ENCODE measurements at regions not wholly inside any gene's neighbourhood (a gene's known extent, or its start where the extent isn't known, plus 50 kb on each side); places are given as distances from the start of the nearest gene placed in this dataset.
"Not testable (repeated sequence)": the region's sequence is repeated elsewhere in the genome, so short reads cannot be mapped to it uniquely, and the experiment has no call there.

- H3K9me3 Mint-ChIP-seq, DNase-seq, POLR2A ChIA-PET, H3K27me3 Mint-ChIP-seq, ATAC-seq, H3K36me3 Mint-ChIP-seq: not testable (repeated sequence)
- Mint-ChIP-seq H3K4me3 (peak overlapping the region in 2 of 10 donors; percentile 20 to 56), H3K27ac (peak overlapping the region in 4 of 10 donors; percentile 14 to 75 (median 56)), H3K4me1 (peaks cover 29 to 49% (median 42%) of the 10 kb centered on the region in 4 donors)
Measured at GRCh38 chr6:149248263-149248662, 69.2 kb upstream of the TAB2 start.

GRCh38 chr6:149248693-149249369, 68.7 kb upstream of the TAB2 start:
- peak overlapping the region in 3 of 10 donors; percentile 48 to 65 (median 54) for H3K4me3 Mint-ChIP-seq
- H3K27me3 Mint-ChIP-seq = no peaks in the 10 kb centered on the region
- POLR2A ChIA-PET = no interaction called here
- peaks cover 26 to 44% (median 39%) of the 10 kb centered on the region in 4 donors for H3K4me1 Mint-ChIP-seq
- H3K27ac Mint-ChIP-seq = peak overlapping the region in 6 of 10 donors; percentile 14 to 81 (median 63)
- DNase-seq = no peak
- ATAC-seq = peak in 1 of 2 donors; percentile 46
- no peaks in the 10 kb centered on the region for H3K36me3 Mint-ChIP-seq
- H3K9me3 Mint-ChIP-seq = no peaks in the 10 kb centered on the region

DNA sequence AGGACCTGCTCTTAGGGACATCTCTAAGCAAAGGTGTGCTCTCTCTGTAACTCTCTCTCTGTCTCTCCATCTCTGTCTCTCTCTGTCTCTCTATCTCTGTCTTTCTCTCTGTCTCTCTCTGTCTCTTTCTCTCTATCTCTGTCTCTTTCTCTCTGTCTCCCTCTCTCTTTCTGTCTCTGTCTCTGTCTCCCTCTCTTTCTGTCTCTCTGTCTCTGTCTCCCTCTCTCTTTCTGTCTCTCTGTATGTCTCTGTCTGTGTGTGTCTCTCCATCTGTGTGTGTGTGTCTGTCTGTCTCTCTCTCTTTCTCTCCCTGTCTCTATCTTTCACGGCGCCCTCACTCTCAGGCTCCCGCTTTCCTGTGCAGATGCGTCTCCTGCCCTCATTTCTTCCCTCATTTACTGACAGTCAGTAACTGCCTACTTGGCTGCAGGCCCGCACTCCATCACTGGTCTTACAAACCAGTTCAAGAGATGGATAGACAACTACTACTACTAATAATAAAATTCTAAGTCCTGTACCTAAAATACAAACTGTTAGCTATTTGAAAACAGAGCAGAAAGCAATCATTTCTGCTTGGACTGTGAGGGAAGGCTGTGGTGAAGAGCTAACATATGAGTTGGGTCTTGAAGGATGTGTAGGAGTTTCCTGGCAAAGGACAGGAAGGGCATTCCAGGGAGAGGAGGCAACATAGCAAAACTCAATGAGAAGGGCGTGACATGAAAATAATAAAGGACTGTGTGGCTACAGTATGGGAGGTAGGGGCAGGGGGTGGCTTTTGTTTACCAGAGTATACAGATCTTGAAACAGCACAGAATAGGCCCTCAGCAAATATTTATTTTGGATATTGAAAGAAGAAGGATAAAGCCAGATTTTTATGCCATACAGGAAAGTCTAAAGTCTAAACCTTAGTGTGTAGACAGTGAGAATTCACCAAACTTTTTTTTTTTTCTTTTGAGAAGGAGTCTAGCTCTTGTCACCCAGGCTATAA, 67.8 kb upstream of the TAB2 start:
- peak overlapping the region in 6 of 10 donors; percentile 14 to 81 (median 56) for H3K27ac Mint-ChIP-seq
- peak overlapping the region in 3 of 10 donors; percentile 48 to 65 (median 54) for H3K4me3 Mint-ChIP-seq
- ATAC-seq (no peak), DNase-seq (no peak)
- H3K9me3 Mint-ChIP-seq = no peaks in the 10 kb centered on the region
- no peaks in the 10 kb centered on the region for H3K27me3 Mint-ChIP-seq
- POLR2A ChIA-PET = interaction anchor here (0.6 kb wide), 1 partner anchor 15 kb away, joined by 3 read pairs; no protein-coding TSS in a partner anchor
- H3K4me1 Mint-ChIP-seq = peaks cover 25 to 47% (median 35%) of the 10 kb centered on the region in 4 donors
- no peaks in the 10 kb centered on the region for H3K36me3 Mint-ChIP-seq

DNA sequence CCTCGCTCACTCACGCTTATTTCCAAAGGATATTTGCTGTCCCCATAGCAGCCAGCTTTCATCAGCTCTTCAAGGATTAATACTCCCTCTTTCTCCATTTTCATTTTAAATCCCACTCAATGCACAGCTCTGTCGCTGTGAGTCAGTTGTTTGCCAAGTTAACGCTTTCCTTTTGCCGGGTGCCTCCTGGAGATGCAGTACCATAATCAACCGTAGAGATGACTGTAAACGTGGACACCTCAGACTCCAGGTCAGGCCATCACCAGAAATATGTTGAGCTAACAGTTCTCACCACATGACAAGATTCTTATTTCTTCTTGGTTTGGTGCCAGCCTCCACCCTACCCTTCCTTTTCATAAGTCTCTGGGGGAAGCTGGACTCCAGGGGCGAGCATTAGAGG, 66.6 kb upstream of the TAB2 start:
- no peak for DNase-seq
- no peak for ATAC-seq
- peaks cover 26 to 51% (median 34%) of the 10 kb centered on the region in 4 donors for H3K4me1 Mint-ChIP-seq
- H3K36me3 Mint-ChIP-seq = no peaks in the 10 kb centered on the region
- no peaks in the 10 kb centered on the region for H3K27me3 Mint-ChIP-seq
- POLR2A ChIA-PET = interaction anchor here (1.2 kb wide), 1 partner anchor 17 kb away, joined by 4 read pairs; no protein-coding TSS in a partner anchor
- no peak overlapping the region for H3K4me3 Mint-ChIP-seq
- H3K27ac Mint-ChIP-seq = peak overlapping the region in 3 of 10 donors; percentile 14 to 80 (median 49)
- H3K9me3 Mint-ChIP-seq = no peaks in the 10 kb centered on the region

DNA sequence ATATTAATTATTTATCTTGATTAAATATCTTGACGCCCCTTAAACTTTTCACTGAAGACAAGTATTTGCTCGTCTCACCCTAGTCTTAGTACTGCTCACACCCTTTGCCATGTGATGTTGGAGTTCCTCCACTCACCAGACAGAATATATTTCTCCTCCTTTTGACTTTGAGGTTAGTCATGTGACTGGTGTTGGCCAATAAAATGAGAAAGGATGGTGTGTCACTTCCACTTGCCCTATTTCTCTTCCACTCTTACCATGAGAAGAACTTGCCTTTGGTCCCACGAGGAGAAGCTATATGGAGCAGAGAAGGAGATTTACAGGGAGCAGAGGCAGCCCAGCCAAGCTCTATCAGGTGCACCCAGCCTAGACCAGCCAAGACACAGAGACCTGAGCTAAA, 64.9 kb upstream of the TAB2 start:
- Mint-ChIP-seq H3K4me3 (no peak overlapping the region), H3K27ac (peak overlapping the region in 1 of 10 donors; percentile 75), H3K9me3 (no peaks in the 10 kb centered on the region), H3K27me3 (no peaks in the 10 kb centered on the region), H3K4me1 (peaks cover 21 to 41% (median 27%) of the 10 kb centered on the region in 4 donors), H3K36me3 (no peaks in the 10 kb centered on the region)
- DNase-seq (no peak), ATAC-seq (no peak)
- POLR2A ChIA-PET = interaction anchor here (1.8 kb wide), 1 partner anchor 8 kb away, joined by 7 read pairs; no protein-coding TSS in a partner anchor

DNA sequence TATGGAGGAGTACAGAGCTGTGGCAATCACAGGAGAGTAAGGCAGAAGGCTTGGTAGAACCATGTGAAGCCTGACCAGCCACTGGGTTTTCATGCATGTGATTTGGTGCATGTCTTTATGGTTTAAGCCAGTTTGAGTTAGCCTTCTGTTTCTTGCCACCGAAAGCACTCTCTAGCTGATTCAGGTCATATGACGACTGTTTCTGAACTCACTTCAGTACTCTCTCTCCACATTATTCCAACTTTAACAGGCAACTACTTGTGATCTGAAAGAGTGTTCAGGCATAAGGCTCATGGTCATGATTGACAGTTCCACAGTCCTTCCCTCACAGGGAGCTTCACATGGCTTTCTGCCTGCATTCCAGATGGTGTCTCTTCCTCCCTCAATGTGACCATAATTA, 63.3 kb upstream of the TAB2 start:
- Mint-ChIP-seq H3K27me3 (no peaks in the 10 kb centered on the region), H3K36me3 (no peaks in the 10 kb centered on the region), H3K9me3 (no peaks in the 10 kb centered on the region), H3K27ac (no peak overlapping the region), H3K4me3 (no peak overlapping the region), H3K4me1 (peaks cover 14 to 33% (median 25%) of the 10 kb centered on the region in 4 donors)
- no peak for DNase-seq
- no peak for ATAC-seq
- POLR2A ChIA-PET = interaction anchor here (0.6 to 0.9 kb wide), 2 partner anchors 46 to 63 kb away, joined by 3 read pairs; no protein-coding TSS in a partner anchor

DNA sequence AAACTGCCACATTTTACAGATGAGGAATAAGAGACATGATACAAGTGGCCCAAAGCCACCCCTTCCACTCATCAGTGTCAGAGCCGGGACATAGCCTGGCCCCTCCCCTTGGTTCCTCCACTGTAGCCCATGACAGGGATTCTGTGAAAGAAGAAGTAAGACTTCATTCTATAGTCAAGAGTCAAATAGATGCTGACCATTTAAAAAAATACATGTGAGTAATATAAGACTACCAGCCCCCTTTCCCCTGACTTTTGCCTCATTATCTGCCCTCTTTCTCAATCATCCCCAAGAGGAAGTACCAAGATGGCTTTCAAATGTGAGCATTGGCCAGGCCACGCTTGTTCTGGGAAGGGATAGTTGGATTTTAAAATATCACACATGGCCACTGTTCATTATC, 57.8 kb upstream of the TAB2 start:
- no peak for DNase-seq
- no peak overlapping the region for H3K4me3 Mint-ChIP-seq
- H3K9me3 Mint-ChIP-seq = no peaks in the 10 kb centered on the region
- peaks cover 24 to 58% (median 48%) of the 10 kb centered on the region in 4 donors for H3K4me1 Mint-ChIP-seq
- peak overlapping the region in 2 of 10 donors; percentile 15 to 77 for H3K27ac Mint-ChIP-seq
- POLR2A ChIA-PET = no interaction called here
- no peak for ATAC-seq
- H3K27me3 Mint-ChIP-seq = no peaks in the 10 kb centered on the region
- H3K36me3 Mint-ChIP-seq = no peaks in the 10 kb centered on the region

DNA sequence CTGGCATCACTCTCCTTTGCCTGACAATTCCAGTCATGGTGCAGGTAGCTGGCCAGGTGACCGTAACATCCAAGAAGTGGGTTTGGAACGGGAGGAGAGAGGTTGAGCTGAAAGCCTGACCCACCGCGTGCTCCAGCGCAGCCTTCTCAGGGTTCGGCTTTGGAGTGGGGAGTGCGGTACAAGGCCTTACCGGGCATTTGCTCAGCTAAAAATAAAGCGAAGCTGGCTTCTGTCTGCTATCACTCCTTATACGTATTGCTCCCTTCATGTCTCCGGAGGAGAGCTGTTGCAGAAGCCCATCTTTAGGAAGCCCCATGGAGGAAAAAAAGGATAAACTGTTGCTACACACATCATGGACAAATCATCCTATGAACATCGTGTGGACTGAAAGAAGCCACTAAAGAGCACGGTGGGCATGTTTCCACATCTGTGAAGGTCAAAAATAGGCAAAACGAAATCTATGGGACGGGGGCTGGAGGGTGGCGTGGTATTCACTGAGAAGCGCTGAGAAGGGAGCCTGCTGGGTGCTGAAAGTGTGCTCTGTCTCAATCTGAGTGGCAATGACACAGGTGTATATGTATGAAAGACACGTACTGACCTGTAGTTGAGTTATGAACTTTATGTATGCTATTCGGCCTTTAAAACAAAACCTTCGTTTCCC, 57.2 kb upstream of the TAB2 start:
- Mint-ChIP-seq H3K9me3 (no peaks in the 10 kb centered on the region), H3K4me1 (peaks cover 23 to 63% (median 53%) of the 10 kb centered on the region in 4 donors), H3K36me3 (no peaks in the 10 kb centered on the region), H3K27me3 (no peaks in the 10 kb centered on the region), H3K4me3 (peak overlapping the region in 3 of 10 donors; percentile 6 to 22 (median 22)), H3K27ac (peak overlapping the region in 6 of 10 donors; percentile 15 to 93 (median 76))
- ATAC-seq (no peak), DNase-seq (no peak)
- POLR2A ChIA-PET = interaction anchor here (0.6 to 1.4 kb wide), 3 partner anchors 8 to 124 kb away, joined by 3 to 7 read pairs (median 3); no protein-coding TSS in a partner anchor

DNA sequence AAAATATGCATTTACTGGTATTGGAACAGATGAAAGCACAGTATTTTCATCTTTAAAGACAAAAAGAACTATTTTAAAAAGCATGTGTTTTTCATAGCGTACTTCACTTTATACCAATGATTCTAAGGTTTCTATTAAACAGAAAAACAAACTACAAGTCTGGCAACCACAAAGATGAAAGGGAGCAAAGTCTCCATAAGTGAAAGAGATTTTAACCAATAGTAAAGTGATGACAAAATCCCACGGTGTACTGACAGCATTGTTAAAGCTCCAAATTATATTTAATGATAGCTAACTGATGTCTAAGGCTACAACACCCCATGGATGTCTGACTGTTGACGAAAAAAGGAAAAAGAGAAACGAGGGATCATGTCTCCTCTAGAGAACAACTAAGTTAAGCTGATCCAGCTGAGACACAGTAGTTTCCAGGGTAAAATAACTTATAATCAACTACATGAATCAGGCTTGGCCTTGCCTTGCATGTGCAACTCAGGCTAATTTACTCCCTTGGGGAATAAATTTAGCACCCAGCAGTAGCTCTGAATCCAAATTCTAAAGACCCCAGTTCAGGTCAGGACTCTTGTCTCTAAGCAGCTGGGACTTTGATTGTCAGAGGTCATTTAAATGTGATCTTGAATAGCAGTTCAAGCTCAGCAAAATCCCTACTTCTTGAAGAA, 56.0 kb upstream of the TAB2 start:
- no peaks in the 10 kb centered on the region for H3K36me3 Mint-ChIP-seq
- H3K9me3 Mint-ChIP-seq = no peaks in the 10 kb centered on the region
- H3K27ac Mint-ChIP-seq = peak overlapping the region; percentile 60 to 95 (median 92)
- POLR2A ChIA-PET = interaction anchor here (0.6 to 1.5 kb wide), 4 partner anchors 9 to 125 kb away, joined by 3 to 19 read pairs (median 5); partner anchors contain the start of gene TAB2
- H3K27me3 Mint-ChIP-seq = no peaks in the 10 kb centered on the region
- DNase-seq (peak in 3 of 10 donors; percentile 19 to 57 (median 36)), ATAC-seq (peak; percentile 68 to 78)
- peak overlapping the region in 9 of 10 donors; percentile 13 to 77 (median 61) for H3K4me3 Mint-ChIP-seq
- H3K4me1 Mint-ChIP-seq = peaks cover 28 to 69% (median 59%) of the 10 kb centered on the region in 4 donors

DNA sequence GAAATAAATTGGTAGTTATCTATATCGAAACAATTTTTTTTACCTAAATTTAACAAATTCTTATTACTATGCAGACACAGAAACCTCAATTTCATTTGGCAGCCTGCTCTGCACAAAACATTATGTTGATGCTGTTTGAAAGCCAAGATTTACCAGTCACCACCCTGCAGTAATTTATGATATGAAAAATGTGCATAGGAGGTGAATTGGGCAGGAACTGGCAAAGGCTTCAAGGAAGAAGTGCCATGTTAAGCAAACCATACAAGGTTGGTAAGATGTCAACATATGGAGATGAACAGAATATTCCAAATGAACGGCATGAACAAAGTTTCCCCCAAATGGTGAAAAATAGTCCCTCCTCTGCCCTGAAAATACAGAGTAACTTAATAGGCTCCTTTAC, 54.2 kb upstream of the TAB2 start:
- no peak for DNase-seq
- POLR2A ChIA-PET = no interaction called here
- ATAC-seq = no peak
- no peaks in the 10 kb centered on the region for H3K36me3 Mint-ChIP-seq
- peaks cover 29 to 66% (median 58%) of the 10 kb centered on the region in 4 donors for H3K4me1 Mint-ChIP-seq
- H3K9me3 Mint-ChIP-seq = no peaks in the 10 kb centered on the region
- H3K27ac Mint-ChIP-seq = peak overlapping the region in 3 of 10 donors; percentile 15 to 91 (median 40)
- no peaks in the 10 kb centered on the region for H3K27me3 Mint-ChIP-seq
- H3K4me3 Mint-ChIP-seq = no peak overlapping the region

GRCh38 chr6:149264629-149265028, 52.9 kb upstream of the TAB2 start:
- Mint-ChIP-seq H3K36me3 (no peaks in the 10 kb centered on the region), H3K27me3 (no peaks in the 10 kb centered on the region), H3K9me3 (no peaks in the 10 kb centered on the region), H3K4me1 (peaks cover 22 to 60% (median 49%) of the 10 kb centered on the region in 4 donors), H3K4me3 (peak overlapping the region in 9 of 10 donors; percentile 60 to 81 (median 68)), H3K27ac (peak overlapping the region in 9 of 10 donors; percentile 38 to 91 (median 76))
- peak; percentile 84 to 95 for ATAC-seq
- POLR2A ChIA-PET = no interaction called here
- DNase-seq = peak in 9 of 10 donors; percentile 13 to 78 (median 49)
